ENCODE measurements at regions not wholly inside any gene's neighbourhood (a gene's known extent, or its start where the extent isn't known, plus 50 kb on each side); places are given as distances from the start of the nearest gene placed in this dataset.

DNA sequence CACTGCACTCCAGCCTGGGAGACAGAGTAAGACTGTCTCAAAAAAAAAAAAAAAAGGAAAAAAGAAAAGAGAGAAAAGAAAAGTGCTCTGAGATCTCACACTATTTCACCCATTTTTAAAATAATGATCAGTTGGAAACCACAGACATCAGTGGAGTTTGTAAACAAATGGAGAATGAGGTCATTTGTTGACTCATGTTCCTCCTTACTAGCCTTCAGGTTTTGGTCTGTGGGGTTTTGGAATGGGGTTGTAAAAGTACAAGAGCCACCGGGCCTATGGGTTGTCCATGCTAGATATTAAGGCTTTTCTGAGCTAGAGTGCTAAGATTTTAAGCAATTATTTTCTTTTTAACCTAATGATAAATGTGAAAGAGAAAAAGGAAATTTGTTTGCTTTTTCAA is 104.4 kb upstream of the PRL start:
- DNase-seq, result no peak

- DNase-seq, result no peak
These were observed 105.1 kb upstream of the PRL start for GRCh38 chr6:22401932-22402331.

GRCh38 chr6:22409486-22409885 is 112.7 kb upstream of the PRL start:
- DNase-seq, result peak; percentile 68

DNA sequence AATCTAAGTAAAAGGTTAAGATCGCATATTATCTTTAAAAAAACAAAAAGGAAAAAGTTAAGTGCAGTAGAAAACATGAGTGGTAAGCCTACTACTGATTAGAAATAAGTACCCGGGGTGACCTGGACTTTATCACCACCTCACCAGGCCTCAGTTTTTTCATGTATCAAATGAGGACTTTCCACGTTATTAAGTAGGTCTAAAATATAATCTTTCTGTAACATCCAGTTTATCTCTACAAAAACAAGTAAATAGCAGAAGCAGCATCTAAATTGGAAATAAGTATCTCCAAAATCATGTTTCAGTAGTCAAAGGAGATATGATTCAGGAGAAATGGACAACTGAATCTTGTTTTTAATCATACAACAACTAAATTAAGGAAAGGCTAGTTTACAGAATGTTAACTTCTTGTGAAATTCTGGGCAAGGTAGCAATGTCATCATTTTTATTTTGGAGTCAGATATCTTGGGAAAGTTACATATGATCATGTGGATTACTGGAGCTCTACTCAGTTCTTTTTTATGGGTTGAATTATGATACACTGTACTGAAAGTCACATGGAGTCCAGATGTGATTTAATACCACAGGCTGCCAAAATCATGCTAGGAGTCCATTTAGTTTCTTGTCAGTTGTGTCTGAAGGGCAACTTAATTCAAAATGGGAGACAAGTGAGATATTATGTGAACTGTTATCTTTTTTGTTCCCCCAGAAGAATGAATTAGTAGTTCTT is 114.7 kb upstream of the PRL start:
- DNase-seq, result peak; percentile 26

DNA sequence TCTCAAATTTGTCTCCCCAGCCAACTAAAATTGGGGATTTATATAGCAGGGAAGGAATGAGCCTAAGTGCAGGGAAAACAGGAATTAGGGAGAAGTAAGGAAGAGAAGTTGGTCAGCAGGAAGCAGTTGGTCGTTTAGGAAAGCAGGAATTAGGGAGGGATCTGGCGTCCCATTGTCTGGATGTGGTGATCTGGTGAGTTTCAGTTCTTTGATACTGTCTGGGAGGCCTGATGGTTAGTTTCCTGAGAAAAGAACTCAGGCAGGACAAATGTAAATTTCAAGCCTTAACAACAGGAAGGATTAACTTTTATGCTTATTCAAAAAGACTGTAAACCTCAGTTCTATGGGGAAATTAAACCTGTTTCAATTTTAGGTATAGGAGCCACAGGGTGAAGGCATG is 116.2 kb upstream of the PRL start:
- DNase-seq, result no peak

DNA sequence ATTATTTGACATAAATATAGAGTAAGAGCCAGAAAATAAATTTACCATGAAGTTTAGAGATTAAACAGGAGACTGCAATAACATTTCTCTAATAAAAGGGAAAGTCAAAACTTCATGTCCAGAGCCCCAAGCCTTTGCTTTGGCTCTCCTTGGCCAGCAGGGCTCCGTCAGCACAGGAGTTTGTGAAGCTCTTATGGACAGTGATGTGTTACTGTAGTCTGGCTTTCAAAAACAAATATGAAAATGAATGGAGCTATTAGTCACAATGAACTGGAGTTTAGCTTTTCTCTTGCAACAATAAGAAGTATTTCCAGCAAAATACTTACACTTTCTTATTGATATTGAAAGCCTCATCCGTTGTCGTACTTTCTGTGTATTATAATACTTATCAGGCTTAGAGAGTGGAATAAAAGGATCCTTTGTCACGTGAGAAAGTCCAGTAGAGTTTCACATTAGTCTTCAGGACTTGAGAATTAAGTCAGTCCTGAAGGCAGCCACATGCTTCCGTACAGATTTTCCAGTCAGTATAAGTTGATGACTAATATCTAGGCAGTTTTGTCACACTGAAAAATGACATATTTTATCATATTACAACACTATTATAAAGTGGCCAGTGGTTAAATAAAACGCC is 117.0 kb upstream of the PRL start:
- DNase-seq, result peak; percentile 22

GRCh38 chr6:22418714-22419113 is 121.9 kb upstream of the PRL start:
- no peak for DNase-seq

GRCh38 chr6:22421198-22421597 is 124.4 kb upstream of the PRL start:
- peak; percentile 50 for DNase-seq

DNA sequence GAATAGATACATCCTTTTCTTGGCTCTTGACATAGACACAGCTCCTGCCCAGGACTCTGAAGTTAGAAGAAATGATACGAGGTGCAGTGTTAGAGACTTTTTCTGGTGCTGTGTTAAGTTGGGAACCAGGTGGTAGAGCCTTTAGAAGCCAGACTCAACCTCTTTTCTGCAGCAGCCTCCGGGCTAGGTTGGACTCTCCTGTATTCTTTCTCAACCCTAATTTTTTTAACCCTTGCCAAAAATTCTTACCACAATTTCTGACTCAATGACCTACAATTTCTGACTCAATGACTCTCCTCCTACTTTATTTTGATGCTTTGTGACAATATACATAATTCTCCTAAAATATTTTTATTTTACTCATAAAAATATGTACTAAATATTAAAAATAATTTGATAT is 127.4 kb upstream of the PRL start:
- no peak for DNase-seq

DNA sequence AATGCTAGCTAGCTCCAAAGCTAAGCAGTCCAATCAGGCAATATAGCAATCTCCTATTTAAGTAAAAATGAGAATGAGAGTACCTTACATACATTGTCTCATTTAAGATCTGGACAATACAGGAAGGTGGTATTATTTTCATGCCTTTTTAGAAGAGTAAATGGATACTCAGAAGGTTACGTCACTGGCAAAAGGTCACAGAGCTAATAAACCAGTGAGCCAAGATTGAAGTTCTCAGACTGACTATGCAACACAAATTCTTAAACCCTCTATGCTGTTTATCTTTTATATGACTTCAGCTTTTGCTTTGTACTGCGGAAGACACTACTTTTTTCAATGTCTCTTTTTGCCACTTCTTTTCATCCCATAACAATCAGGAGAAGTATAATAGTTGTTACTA is 135.2 kb upstream of the PRL start:
- DNase-seq, result no peak

GRCh38 chr6:22433745-22434144 is 135.6 kb upstream of the HDGFL1 start:
- no peak for DNase-seq

DNA sequence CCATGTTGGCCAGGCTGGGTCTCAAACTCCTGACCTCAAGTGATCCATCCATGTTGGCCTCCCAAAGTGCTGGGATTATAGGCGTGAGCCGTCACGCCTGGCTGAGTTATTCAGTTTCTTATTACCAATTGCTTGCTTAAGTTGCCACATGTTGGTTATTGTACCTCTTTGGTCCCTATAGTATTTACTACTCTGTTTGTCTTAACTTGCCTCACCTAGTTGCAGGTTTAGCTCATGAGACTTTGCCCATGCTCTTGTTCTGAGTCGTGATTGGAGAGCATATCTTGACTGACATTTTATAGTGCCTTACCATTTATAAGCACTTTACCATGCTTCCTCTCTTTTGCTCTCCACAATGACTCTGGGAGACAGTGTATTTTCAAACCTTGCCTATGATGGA is 134.2 kb upstream of the HDGFL1 start:
- no peak for DNase-seq

DNA sequence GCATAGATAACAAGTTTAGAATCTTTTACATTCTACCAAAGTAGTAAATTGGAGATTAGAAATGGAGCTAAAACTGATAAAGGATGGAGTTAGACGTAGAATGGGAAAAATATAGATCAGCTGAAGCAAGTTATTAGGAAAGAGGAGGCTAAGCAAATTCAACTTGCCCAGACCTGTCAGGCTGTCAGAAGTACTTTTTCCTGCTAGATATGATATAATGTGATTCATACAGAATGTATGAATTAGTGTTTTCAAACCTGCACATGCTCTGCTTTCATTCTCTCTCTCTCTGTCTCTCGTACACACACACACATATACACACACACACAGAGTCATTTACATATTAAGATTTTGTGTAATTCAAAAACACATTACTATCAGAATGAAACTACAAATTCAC is 133.2 kb upstream of the HDGFL1 start:
- no peak for DNase-seq

GRCh38 chr6:22437665-22438064 is 131.7 kb upstream of the HDGFL1 start:
- peak; percentile 34 for DNase-seq

- DNase-seq, result no peak
These were observed 126.5 kb upstream of the HDGFL1 start for GRCh38 chr6:22442826-22443225.

DNA sequence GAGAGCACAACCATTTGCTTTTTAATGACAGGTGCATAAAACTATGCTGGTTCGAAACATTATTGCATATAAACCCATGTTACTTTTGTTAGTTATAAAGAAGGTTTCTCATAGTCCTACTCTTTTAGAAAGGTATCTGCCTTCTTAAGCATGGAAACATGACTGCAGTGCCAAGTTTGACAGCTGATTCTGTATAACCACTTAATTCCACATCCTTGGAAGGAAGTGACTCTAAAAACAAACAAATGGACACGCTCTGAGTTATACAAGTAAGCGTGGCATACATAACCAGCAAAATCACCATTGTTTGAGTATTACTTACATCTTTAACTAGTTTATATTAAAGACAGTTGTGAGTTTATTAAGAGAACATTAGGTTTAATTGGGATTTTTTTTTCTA is 125.0 kb upstream of the HDGFL1 start:
- no peak for DNase-seq

- DNase-seq, result no peak
These were observed 123.4 kb upstream of the HDGFL1 start for GRCh38 chr6:22445946-22446345.

DNA sequence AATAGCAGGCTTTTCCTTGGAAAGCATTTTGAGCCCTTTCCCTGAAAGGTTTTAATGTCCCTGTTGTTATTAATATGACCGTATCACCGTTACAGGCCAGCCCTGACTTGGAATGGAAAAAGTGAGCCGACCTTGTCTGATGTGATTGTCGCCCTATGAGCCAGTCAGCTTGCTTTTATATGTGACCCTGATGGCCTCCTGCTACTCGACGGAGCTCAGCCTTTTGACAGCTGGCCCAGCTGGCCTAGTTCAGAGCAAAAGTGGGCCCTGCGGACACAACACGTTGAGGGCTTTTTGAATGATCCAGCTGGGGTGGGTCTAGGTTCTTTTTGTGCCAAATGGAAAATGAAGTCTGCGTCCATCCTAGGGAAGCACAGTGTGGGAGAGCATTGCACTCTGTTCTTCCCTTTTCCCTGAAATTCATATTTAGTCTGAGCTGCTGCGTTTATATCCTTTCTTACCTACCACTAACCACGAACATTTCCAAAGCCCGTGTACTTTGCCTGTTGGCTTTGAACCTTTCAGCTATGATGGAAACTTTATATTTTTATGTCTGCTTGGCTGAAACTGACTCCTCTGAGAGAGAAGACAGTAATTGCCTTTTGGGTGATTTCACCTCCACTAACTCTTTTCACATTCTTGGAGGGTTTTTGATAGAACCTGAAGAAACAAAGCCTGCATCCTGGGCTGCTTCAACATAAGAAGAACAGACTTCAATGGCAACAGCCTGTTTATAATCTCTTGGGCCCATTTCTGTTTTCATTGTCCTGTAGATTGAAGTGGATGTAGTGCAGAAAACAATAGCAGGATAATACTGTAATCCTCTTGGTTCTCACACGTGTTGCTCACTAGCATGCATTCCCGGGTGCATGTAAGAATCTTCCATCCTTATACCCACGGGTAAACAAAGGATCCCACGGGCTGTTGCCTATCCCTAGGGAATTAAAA is 121.8 kb upstream of the HDGFL1 start:
- no peak for DNase-seq

- DNase-seq, result peak; percentile 75
These were observed 121.1 kb upstream of the HDGFL1 start for GRCh38 chr6:22448291-22448711.

- DNase-seq, result peak; percentile 67
These were observed 117.4 kb upstream of the HDGFL1 start for GRCh38 chr6:22451962-22452361.

GRCh38 chr6:22455378-22455777 is 114.0 kb upstream of the HDGFL1 start:
- DNase-seq, result no peak

- DNase-seq, result peak; percentile 50
These were observed 111.4 kb upstream of the HDGFL1 start for GRCh38 chr6:22457996-22458395.

DNA sequence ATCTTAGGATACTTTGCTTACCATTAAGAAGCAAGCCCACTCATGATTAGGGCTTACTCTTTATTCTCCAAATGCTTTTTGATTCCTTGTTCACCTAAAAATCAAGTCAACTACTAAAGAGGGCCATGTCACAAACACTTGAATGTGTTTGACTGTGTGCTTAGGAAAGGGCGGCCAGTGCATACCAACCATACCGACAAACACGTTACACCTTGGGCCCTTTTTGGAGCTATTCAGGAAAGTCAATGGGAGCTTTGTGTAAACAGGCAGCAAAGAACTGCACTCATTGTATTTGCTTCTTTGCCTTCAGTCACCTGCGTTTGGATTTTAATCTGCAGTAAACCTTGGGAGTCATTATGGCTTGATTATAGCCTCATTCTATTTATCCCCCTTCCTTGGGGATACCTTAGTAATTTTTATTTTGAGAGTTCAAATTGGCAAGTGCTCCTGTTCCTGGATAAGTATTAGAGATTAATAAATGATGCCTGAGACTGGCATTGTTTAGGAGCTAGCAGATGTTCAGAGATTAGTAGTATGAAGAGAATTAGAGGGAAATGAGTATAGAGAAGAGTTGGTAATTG is 102.6 kb upstream of the HDGFL1 start:
- DNase-seq, result no peak

Measured in fibroblast of skin of right biceps (primary cell).